HepG2 (cell line): ENCODE measurements at regions not wholly inside any gene's neighbourhood (a gene's known extent, or its start where the extent isn't known, plus 50 kb on each side); places are given as distances from the start of the nearest gene placed in this dataset.

Experiments
- ATAC-seq: fragments of 200-7000 bp; cut with Tn5 transposase; 3 replicates; pipeline ENCODE4 v1.9.1; 2020; ENCODE audit warnings: mild to moderate bottlenecking, moderate library complexity
- BruUV-seq: library from RNA; stranded (reverse); fragments of 400-500 nt; replicated peaks from 2 replicates; lab custom pipeline; 2021; lab: Mats Ljungman, UMichigan
- CTCF ChIA-PET: fragments of 300-600 bp; formaldehyde crosslinking; extraction: SDS; loops from one replicate; lab custom pipeline; 2021; ENCODE audit warnings: low total read pairs, inconsistent platforms, low intra/inter-chr PET ratio; lab: Yijun Ruan, JAX
- POLR2A ChIA-PET: fragments of 350-600 bp; sonication (Branson Sonifier 250); formaldehyde crosslinking; loops from one replicate; lab custom pipeline; 2020; ENCODE audit warnings: antibody characterized with exemption, inconsistent platforms; lab: Yijun Ruan, JAX
- DNase-seq: peaks from one replicate; pipeline ENCODE4 v3.0.0-alpha.2; 2015; ENCODE audit warnings: low spot score
- FAIRE-seq: peaks from 3 replicates; lab custom pipeline; 2011; peaks lifted over from hg19 to GRCh38; lab: Jason Lieb, UNC
- H2AFZ ChIP-seq: one replicate; pipeline ENCODE4 v1.6.1; 2011; ENCODE audit warnings: low read length, inconsistent platforms
- H3K27ac ChIP-seq: fragments of 300-600 bp; 3 replicates; pipeline ENCODE4 v1.8.0; 2011; ENCODE audit warnings: mixed run types, mild to moderate bottlenecking, mixed read lengths, low read length, inconsistent platforms; ENCODE audit not compliant: insufficient read depth; ENCODE audit errors: extremely low read length
- H3K27me3 ChIP-seq, 2 experiments: fragments of 200-600 bp in 1 of 2; 2 replicates in 1 of 2; 3 replicates in 1 of 2; pipeline versions ENCODE4 v1.6.0 to v1.8.0; 2011; ENCODE audit warnings: low read length in 2 of 2, mild to moderate bottlenecking in 2 of 2, moderate library complexity in 2 of 2, inconsistent platforms in 1 of 2; ENCODE audit not compliant: insufficient read depth in 2 of 2, control insufficient read depth in 1 of 2
- H3K36me3 ChIP-seq, 2 experiments: fragments of 200-600 bp in 1 of 2; replicated peaks in 1 of 2; 2 replicates in 1 of 2; 3 replicates in 1 of 2; pipeline versions ENCODE4 v1.5.1 to v1.8.0; 2011; ENCODE audit warnings: low read length in 2 of 2, inconsistent platforms in 1 of 2; ENCODE audit not compliant: insufficient read depth in 2 of 2, control insufficient read depth in 1 of 2
- H3K4me1 ChIP-seq: 2 replicates; pipeline ENCODE4 v1.5.1; 2012; ENCODE audit warnings: low read length, inconsistent platforms; ENCODE audit not compliant: insufficient read depth
- H3K4me2 ChIP-seq: 2 replicates; pipeline ENCODE4 v1.6.0; 2011; ENCODE audit warnings: low read depth, low read length, inconsistent platforms
- H3K4me3 ChIP-seq, 3 experiments: fragments of 200-600 bp in 1 of 3; sonication (generic), shearing (Covaris generic) in 1 of 3; replicated peaks in 1 of 3; 2 replicates each; pipeline ENCODE4 v1.5.1; 2011 to 2016; ENCODE audit warnings: low read length in 3 of 3, inconsistent platforms in 2 of 3, low read depth in 2 of 3, mild to moderate bottlenecking in 2 of 3, control low read depth in 1 of 3, mixed read lengths in 1 of 3; ENCODE audit not compliant: insufficient read depth in 1 of 3
- H3K79me2 ChIP-seq: one replicate; pipeline ENCODE4 v1.6.1; 2011; ENCODE audit warnings: low read length, inconsistent platforms; ENCODE audit not compliant: insufficient read depth
- H3K9ac ChIP-seq: 2 replicates; pipeline ENCODE4 v1.6.0; 2011; ENCODE audit warnings: mild to moderate bottlenecking, low read depth, low read length, inconsistent platforms; ENCODE audit not compliant: insufficient read depth
- H3K9me3 ChIP-seq: 2 replicates; pipeline ENCODE4 v1.5.1; 2012; ENCODE audit warnings: mild to moderate bottlenecking, low read length
- H4K20me1 ChIP-seq: 2 replicates; pipeline ENCODE4 v1.6.0; 2011; ENCODE audit warnings: inconsistent platforms, mild to moderate bottlenecking, low read length, moderate library complexity; ENCODE audit not compliant: insufficient read depth
- CEBPB ChIP-seq: IDR thresholded peaks from 2 replicates; pipeline ENCODE4 v1.6.1; 2011; ENCODE audit warnings: low read depth, low read length, improper control_type of control experiment, borderline replicate concordance
- HNRNPL ChIP-seq: fragments of 200-400 bp; formaldehyde crosslinking; IDR thresholded peaks from 2 replicates; pipeline ENCODE4 v1.6.1; 2017; ENCODE audit warnings: mild to moderate bottlenecking, low read depth, low read length
- MATR3 ChIP-seq: sonication (generic); formaldehyde crosslinking; IDR thresholded peaks from 2 replicates; pipeline ENCODE4 v1.4.0; 2020; ENCODE audit warnings: missing genetic modification reagents
- MXD4 ChIP-seq: IDR thresholded peaks from 2 replicates; pipeline ENCODE4 v1.6.1; 2016; ENCODE audit warnings: mild to moderate bottlenecking, missing biosample characterization, missing genetic modification reagents
- NFE2L2 ChIP-seq: fragments of 150-350 bp; IDR thresholded peaks from 2 replicates; pipeline ENCODE4 v1.6.1; 2014; ENCODE audit warnings: low read length
- SIX1 ChIP-seq: sonication (generic); formaldehyde crosslinking; IDR thresholded peaks from 2 replicates; pipeline ENCODE4 v1.4.0; 2020; ENCODE audit warnings: missing genetic modification reagents, borderline replicate concordance
- SMYD3 ChIP-seq: sonication (generic); formaldehyde crosslinking; IDR thresholded peaks from 2 replicates; pipeline ENCODE4 v1.8.1; 2023; ENCODE audit warnings: mild to moderate bottlenecking, missing genetic modification reagents
- TRIM24 ChIP-seq: sonication (generic); formaldehyde crosslinking; IDR thresholded peaks from 2 replicates; pipeline ENCODE4 v1.8.0; 2022; ENCODE audit warnings: mild to moderate bottlenecking, missing genetic modification reagents
- UBTF ChIP-seq: sonication (generic); formaldehyde crosslinking; IDR thresholded peaks from 2 replicates; pipeline ENCODE4 v1.4.0; 2020; ENCODE audit warnings: mild to moderate bottlenecking, missing genetic modification reagents
- ZNF737 ChIP-seq: sonication (generic); formaldehyde crosslinking; IDR thresholded peaks from 2 replicates; pipeline ENCODE4 v1.5.0; 2020; ENCODE audit warnings: missing genetic modification reagents, mild to moderate bottlenecking, borderline replicate concordance
- WGBS: methylation state at CpG from one replicate; pipeline ENCODE4 v1.1.6; 2017; ENCODE audit warnings: low lambda C conversion rate; 5-methylcytosine and 5-hydroxymethylcytosine counted together
- in situ Hi-C: cut with HindIII; loops from 2 replicates; pipeline ENCODE4 v1.10.0; 2017; ENCODE audit warnings: low pct_unique_long_range_greater_than_20kb; ENCODE audit not compliant: extremely low pct_ligation_motif_present
- intact Hi-C: fragments of 100-400 bp; cut with micrococcal nuclease; formaldehyde crosslinking; loops from one replicate; pipeline ENCODE4 v1.10.0; 2022; ENCODE audit not compliant: unreplicated experiment
- TF ChIP-seq, protein P1 (sequence below): sonication (generic); formaldehyde crosslinking; IDR thresholded peaks from 2 replicates; pipeline ENCODE4 v1.5.0; 2020; ENCODE audit warnings: mild to moderate bottlenecking, missing genetic modification reagents
- TF ChIP-seq, protein P2 (sequence below): sonication (generic); formaldehyde crosslinking; IDR thresholded peaks from 2 replicates; pipeline ENCODE4 v1.4.0; 2020; ENCODE audit warnings: missing genetic modification reagents
- TF ChIP-seq, protein P3 (sequence below): sonication (generic); formaldehyde crosslinking; IDR thresholded peaks from 2 replicates; pipeline ENCODE4 v1.5.0; 2020; ENCODE audit warnings: missing genetic modification reagents, mild to moderate bottlenecking, borderline replicate concordance
- TF ChIP-seq, protein P4 (sequence below): sonication (generic); formaldehyde crosslinking; IDR thresholded peaks from 2 replicates; pipeline ENCODE4 v1.5.0; 2020; ENCODE audit warnings: missing genetic modification reagents

- no peak for TF ChIP-seq CEBPB
- no peak for TF ChIP-seq ZNF737 (CRISPR knock-in tag)
- TF ChIP-seq MXD4 (CRISPR knock-in tag) = no peak
- TF ChIP-seq HNRNPL = no peak
- no peak for TF ChIP-seq SIX1 (CRISPR knock-in tag)
- TF ChIP-seq, protein P1, sequence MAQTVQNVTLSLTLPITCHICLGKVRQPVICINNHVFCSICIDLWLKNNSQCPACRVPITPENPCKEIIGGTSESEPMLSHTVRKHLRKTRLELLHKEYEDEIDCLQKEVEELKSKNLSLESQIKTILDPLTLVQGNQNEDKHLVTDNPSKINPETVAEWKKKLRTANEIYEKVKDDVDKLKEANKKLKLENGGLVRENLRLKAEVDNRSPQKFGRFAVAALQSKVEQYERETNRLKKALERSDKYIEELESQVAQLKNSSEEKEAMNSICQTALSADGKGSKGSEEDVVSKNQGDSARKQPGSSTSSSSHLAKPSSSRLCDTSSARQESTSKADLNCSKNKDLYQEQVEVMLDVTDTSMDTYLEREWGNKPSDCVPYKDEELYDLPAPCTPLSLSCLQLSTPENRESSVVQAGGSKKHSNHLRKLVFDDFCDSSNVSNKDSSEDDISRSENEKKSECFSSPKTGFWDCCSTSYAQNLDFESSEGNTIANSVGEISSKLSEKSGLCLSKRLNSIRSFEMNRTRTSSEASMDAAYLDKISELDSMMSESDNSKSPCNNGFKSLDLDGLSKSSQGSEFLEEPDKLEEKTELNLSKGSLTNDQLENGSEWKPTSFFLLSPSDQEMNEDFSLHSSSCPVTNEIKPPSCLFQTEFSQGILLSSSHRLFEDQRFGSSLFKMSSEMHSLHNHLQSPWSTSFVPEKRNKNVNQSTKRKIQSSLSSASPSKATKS = no peak
- TF ChIP-seq UBTF (CRISPR knock-in tag) = no peak
- TF ChIP-seq TRIM24 (CRISPR knock-in tag) = no peak
Observed at GRCh38 chr21:26388731-26389231, 184.3 kb downstream of the CYYR1 start (continued).

DNA sequence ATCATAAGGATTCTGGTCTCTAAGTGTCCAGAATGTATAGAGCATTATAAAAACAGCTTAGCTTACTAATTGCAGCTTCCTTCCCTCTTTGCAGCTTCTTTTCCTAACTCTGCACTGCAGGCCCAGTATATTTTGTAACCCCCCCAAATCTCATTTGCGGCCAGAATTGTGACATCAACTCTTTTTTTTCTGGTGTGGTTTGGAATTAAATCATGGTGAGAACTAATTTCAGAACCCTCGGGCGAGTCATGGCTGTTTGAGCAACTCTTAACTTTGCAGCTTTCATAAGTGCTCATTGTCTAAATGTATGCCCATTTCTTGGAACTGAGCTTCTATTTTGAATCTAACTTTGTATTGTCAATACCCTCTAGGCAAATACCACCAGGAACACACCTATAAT is 187.4 kb downstream of the CYYR1 start:
- Histone ChIP-seq H3K4me1 (no peaks in the 10 kb centered on the region), H3K27ac (no peak overlapping the region), H3K4me2 (no peak overlapping the region), H4K20me1 (no peaks in the 10 kb centered on the region), H3K9ac (no peak overlapping the region), H3K9me3 (peaks cover 83% of the 10 kb centered on the region), H2AFZ (no peak overlapping the region), H3K27me3 (no peaks in the 10 kb centered on the region), H3K79me2 (no peaks in the 10 kb centered on the region), H3K36me3 (no peaks in the 10 kb centered on the region), H3K4me3 (no peak overlapping the region)
- ATAC-seq (no peak), DNase-seq (no peak), FAIRE-seq (no peak)
- intact Hi-C loops = no loop called here
- CTCF ChIA-PET = no interaction called here
- no TSS peak for BruUV-seq
- in situ Hi-C loops = no loop called here
- 2% methylated on average over 3 of the region's 3 CpGs for WGBS
- POLR2A ChIA-PET = no interaction called here
- TF ChIP-seq, protein P2, sequence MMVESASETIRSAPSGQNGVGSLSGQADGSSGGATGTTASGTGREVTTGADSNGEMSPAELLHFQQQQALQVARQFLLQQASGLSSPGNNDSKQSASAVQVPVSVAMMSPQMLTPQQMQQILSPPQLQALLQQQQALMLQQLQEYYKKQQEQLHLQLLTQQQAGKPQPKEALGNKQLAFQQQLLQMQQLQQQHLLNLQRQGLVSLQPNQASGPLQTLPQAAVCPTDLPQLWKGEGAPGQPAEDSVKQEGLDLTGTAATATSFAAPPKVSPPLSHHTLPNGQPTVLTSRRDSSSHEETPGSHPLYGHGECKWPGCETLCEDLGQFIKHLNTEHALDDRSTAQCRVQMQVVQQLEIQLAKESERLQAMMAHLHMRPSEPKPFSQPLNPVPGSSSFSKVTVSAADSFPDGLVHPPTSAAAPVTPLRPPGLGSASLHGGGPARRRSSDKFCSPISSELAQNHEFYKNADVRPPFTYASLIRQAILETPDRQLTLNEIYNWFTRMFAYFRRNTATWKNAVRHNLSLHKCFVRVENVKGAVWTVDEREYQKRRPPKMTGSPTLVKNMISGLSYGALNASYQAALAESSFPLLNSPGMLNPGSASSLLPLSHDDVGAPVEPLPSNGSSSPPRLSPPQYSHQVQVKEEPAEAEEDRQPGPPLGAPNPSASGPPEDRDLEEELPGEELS (CRISPR knock-in tag) = no peak
- TF ChIP-seq, protein P3, sequence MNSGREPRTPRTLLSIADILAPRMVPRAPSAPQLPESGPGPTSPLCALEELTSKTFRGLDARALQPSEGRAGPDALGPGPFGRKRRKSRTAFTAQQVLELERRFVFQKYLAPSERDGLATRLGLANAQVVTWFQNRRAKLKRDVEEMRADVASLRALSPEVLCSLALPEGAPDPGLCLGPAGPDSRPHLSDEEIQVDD (CRISPR knock-in tag) = no peak
- TF ChIP-seq SMYD3 (no peak), NFE2L2 (no peak), MATR3 (CRISPR knock-in tag) (no peak)
- TF ChIP-seq, protein P4, sequence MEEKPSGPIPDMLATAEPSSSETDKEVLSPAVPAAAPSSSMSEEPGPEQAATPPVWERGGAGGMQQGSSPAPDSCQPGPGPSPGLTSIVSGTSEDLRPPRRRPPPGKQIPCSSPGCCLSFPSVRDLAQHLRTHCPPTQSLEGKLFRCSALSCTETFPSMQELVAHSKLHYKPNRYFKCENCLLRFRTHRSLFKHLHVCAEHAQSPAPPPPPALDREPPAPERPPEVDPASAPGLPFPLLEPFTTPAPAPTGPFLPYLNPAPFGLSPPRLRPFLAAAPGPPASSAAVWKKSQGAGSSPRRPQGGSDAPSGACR (CRISPR knock-in tag) = no peak
